ENCODE measurements at regions not wholly inside any gene's neighbourhood (a gene's known extent, or its start where the extent isn't known, plus 50 kb on each side); places are given as distances from the start of the nearest gene placed in this dataset.

DNA sequence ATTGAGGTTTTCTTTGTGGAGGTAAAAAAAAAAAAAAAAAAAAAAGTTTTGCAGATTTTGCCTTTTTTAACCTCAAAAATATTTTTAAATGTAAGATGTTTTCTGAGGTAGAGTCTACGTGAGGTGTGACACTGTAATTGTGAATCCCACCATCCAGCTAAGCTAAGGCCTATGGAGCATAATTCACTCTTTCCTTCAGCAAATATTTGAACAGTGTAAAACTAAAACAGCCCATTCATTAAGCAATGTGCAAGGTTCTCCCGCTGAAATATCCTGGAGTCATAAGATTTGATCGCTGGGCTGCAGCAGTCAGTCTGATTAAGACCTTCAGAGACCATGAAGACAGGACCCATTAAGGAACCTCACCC, 105.1 kb downstream of the HNRNPLL start:
- Mint-ChIP-seq H3K36me3 (ENCODE audit: low read depth, unreplicated experiment) (no peaks in the 10 kb centered on the region), H3K27me3 (ENCODE audit: unreplicated experiment) (no peaks in the 10 kb centered on the region), H3K27ac (ENCODE audit: unreplicated experiment) (no peak overlapping the region), H3K9me3 (ENCODE audit: unreplicated experiment) (no peaks in the 10 kb centered on the region), H3K4me1 (ENCODE audit: unreplicated experiment) (peaks cover 13% of the 10 kb centered on the region), H3K4me3 (ENCODE audit: unreplicated experiment) (no peak overlapping the region)
- no peak for DNase-seq (ENCODE audit: low spot score)
- TF ChIP-seq, protein P1, sequence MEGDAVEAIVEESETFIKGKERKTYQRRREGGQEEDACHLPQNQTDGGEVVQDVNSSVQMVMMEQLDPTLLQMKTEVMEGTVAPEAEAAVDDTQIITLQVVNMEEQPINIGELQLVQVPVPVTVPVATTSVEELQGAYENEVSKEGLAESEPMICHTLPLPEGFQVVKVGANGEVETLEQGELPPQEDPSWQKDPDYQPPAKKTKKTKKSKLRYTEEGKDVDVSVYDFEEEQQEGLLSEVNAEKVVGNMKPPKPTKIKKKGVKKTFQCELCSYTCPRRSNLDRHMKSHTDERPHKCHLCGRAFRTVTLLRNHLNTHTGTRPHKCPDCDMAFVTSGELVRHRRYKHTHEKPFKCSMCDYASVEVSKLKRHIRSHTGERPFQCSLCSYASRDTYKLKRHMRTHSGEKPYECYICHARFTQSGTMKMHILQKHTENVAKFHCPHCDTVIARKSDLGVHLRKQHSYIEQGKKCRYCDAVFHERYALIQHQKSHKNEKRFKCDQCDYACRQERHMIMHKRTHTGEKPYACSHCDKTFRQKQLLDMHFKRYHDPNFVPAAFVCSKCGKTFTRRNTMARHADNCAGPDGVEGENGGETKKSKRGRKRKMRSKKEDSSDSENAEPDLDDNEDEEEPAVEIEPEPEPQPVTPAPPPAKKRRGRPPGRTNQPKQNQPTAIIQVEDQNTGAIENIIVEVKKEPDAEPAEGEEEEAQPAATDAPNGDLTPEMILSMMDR (IDR thresholded peaks at IDR 0.05; ENCODE audit: unreplicated experiment): no peak

- peaks cover 13% of the 10 kb centered on the region for H3K4me1 Mint-ChIP-seq (ENCODE audit: unreplicated experiment)
- TF ChIP-seq, protein P1 (IDR thresholded peaks at IDR 0.05; ENCODE audit: unreplicated experiment): no peak
- H3K36me3 Mint-ChIP-seq (ENCODE audit: low read depth, unreplicated experiment): no peaks in the 10 kb centered on the region
- no peak for DNase-seq (ENCODE audit: low spot score)
- H3K27me3 Mint-ChIP-seq (ENCODE audit: unreplicated experiment): no peaks in the 10 kb centered on the region
- no peak overlapping the region for H3K27ac Mint-ChIP-seq (ENCODE audit: unreplicated experiment)
- no peaks in the 10 kb centered on the region for H3K9me3 Mint-ChIP-seq (ENCODE audit: unreplicated experiment)
- H3K4me3 Mint-ChIP-seq (ENCODE audit: unreplicated experiment): no peak overlapping the region
These were observed 105.6 kb downstream of the HNRNPLL start for GRCh38 chr2:38496927-38497669.

GRCh38 chr2:38495880-38496279, 106.8 kb downstream of the HNRNPLL start:
- Mint-ChIP-seq H3K36me3 (ENCODE audit: low read depth, unreplicated experiment) (no peaks in the 10 kb centered on the region), H3K9me3 (ENCODE audit: unreplicated experiment) (no peaks in the 10 kb centered on the region), H3K4me3 (ENCODE audit: unreplicated experiment) (no peak overlapping the region), H3K4me1 (ENCODE audit: unreplicated experiment) (peaks cover 13% of the 10 kb centered on the region), H3K27me3 (ENCODE audit: unreplicated experiment) (peaks cover 1% of the 10 kb centered on the region), H3K27ac (ENCODE audit: unreplicated experiment) (no peak overlapping the region)
- TF ChIP-seq, protein P1 (IDR thresholded peaks at IDR 0.05; ENCODE audit: unreplicated experiment): no peak
- no peak for DNase-seq (ENCODE audit: low spot score)

DNA sequence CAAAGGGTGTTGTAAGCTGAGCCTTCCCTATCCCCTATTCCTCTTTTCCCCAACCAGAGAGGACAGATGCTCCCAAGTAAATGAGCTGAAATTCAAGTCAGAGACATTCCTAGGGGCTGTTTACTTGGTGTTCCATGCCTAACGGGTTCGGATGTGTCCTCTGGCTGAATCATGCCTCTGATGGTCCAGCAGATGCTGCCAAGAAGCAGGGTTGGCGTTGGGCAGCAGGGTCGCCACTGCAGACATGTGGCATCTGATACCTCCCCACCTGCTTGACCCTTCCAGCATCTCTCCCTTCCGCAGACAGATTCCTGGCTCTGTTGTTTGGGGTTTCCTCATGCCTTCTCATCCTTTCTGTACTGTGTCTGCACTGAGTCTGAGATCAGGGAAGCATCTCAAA, 108.3 kb downstream of the HNRNPLL start:
- H3K4me1 Mint-ChIP-seq (ENCODE audit: unreplicated experiment): peaks cover 7% of the 10 kb centered on the region
- H3K9me3 Mint-ChIP-seq (ENCODE audit: unreplicated experiment): no peaks in the 10 kb centered on the region
- H3K36me3 Mint-ChIP-seq (ENCODE audit: low read depth, unreplicated experiment): no peaks in the 10 kb centered on the region
- H3K27ac Mint-ChIP-seq (ENCODE audit: unreplicated experiment): no peak overlapping the region
- TF ChIP-seq, protein P1 (IDR thresholded peaks at IDR 0.05; ENCODE audit: unreplicated experiment): no peak
- peaks cover 1% of the 10 kb centered on the region for H3K27me3 Mint-ChIP-seq (ENCODE audit: unreplicated experiment)
- no peak for DNase-seq (ENCODE audit: low spot score)
- H3K4me3 Mint-ChIP-seq (ENCODE audit: unreplicated experiment): no peak overlapping the region

GRCh38 chr2:38492042-38492615, 110.6 kb downstream of the HNRNPLL start:
- peaks cover 5% of the 10 kb centered on the region for H3K4me1 Mint-ChIP-seq (ENCODE audit: unreplicated experiment)
- no peak overlapping the region for H3K27ac Mint-ChIP-seq (ENCODE audit: unreplicated experiment)
- no peaks in the 10 kb centered on the region for H3K9me3 Mint-ChIP-seq (ENCODE audit: unreplicated experiment)
- no peaks in the 10 kb centered on the region for H3K36me3 Mint-ChIP-seq (ENCODE audit: low read depth, unreplicated experiment)
- no peak overlapping the region for H3K4me3 Mint-ChIP-seq (ENCODE audit: unreplicated experiment)
- peaks cover 1% of the 10 kb centered on the region for H3K27me3 Mint-ChIP-seq (ENCODE audit: unreplicated experiment)
- DNase-seq (ENCODE audit: low spot score): no peak
- TF ChIP-seq, protein P1 (IDR thresholded peaks at IDR 0.05; ENCODE audit: unreplicated experiment): no peak

Data from endothelial cell (in vitro differentiated cells).